GM23248 (cell line): ENCODE measurements at regions not wholly inside any gene's neighbourhood (a gene's known extent, or its start where the extent isn't known, plus 50 kb on each side); places are given as distances from the start of the nearest gene placed in this dataset.

Source experiments
- DNase-seq: peaks from one replicate; pipeline ENCODE4 v3.0.0-alpha.2; 2015
- H2AFZ ChIP-seq: fragments of 200-600 bp; sonication (generic); 2 replicates; pipeline ENCODE4 v1.6.1; 2016; ENCODE audit warnings: antibody characterized with exemption
- H3F3A ChIP-seq: fragments of 200-600 bp; sonication (generic); 2 replicates; pipeline ENCODE4 v1.6.1; 2016; ENCODE audit warnings: mild to moderate bottlenecking, antibody characterized with exemption, mixed run types; ENCODE audit not compliant: insufficient read depth
- H3K27ac ChIP-seq: fragments of 200-600 bp; sonication (generic); 2 replicates; pipeline ENCODE4 v1.5.1; 2016; ENCODE audit warnings: mild to moderate bottlenecking
- H3K27me3 ChIP-seq: fragments of 200-600 bp; sonication (generic); replicated peaks from 2 replicates; pipeline ENCODE4 v1.6.1; 2016; ENCODE audit warnings: mild to moderate bottlenecking; ENCODE audit not compliant: insufficient read depth
- H3K36me3 ChIP-seq: fragments of 200-600 bp; sonication (generic); 2 replicates; pipeline ENCODE4 v1.6.1; 2016; ENCODE audit warnings: low read depth, mild to moderate bottlenecking
- H3K4me1 ChIP-seq: fragments of 200-600 bp; sonication (generic); 2 replicates; pipeline ENCODE4 v1.6.1; 2016; ENCODE audit warnings: mild to moderate bottlenecking; ENCODE audit not compliant: insufficient read depth
- H3K4me2 ChIP-seq: fragments of 200-600 bp; sonication (generic); one replicate; pipeline ENCODE4 v1.6.1; 2016; ENCODE audit warnings: mild to moderate bottlenecking; ENCODE audit not compliant: unreplicated experiment
- H3K4me3 ChIP-seq: fragments of 200-600 bp; sonication (generic); 2 replicates; pipeline ENCODE4 v1.5.1; 2016; ENCODE audit warnings: mild to moderate bottlenecking
- H3K79me2 ChIP-seq: fragments of 200-600 bp; sonication (generic); 2 replicates; pipeline ENCODE4 v1.6.1; 2016; ENCODE audit warnings: mild to moderate bottlenecking; ENCODE audit not compliant: insufficient read depth
- H3K9ac ChIP-seq: fragments of 200-600 bp; sonication (generic); 2 replicates; pipeline ENCODE4 v1.6.1; 2016; ENCODE audit warnings: mild to moderate bottlenecking
- H3K9me2 ChIP-seq: fragments of 200-600 bp; sonication (generic); 2 replicates; pipeline ENCODE4 v1.6.1; 2016; ENCODE audit warnings: mixed run types, mild to moderate bottlenecking, moderate library complexity; ENCODE audit not compliant: insufficient read depth
- H3K9me3 ChIP-seq: fragments of 200-600 bp; sonication (generic); one replicate; pipeline ENCODE4 v1.6.1; 2017; ENCODE audit warnings: low read depth
- H4K20me1 ChIP-seq: fragments of 200-600 bp; sonication (generic); 2 replicates; pipeline ENCODE4 v1.6.0; 2016; ENCODE audit not compliant: insufficient read depth
- EZH2 ChIP-seq: fragments of 200-600 bp; sonication (generic); IDR thresholded peaks from 2 replicates; pipeline ENCODE4 v1.6.1; 2018; ENCODE audit warnings: antibody characterized with exemption, mild to moderate bottlenecking; ENCODE audit not compliant: insufficient read depth, poor library complexity, severe bottlenecking
- EZH2phosphoT487 ChIP-seq: fragments of 200-600 bp; sonication (generic); IDR thresholded peaks from 2 replicates; pipeline ENCODE4 v1.6.1; 2018; ENCODE audit warnings: antibody characterized with exemption, moderate library complexity, mild to moderate bottlenecking, low read depth; ENCODE audit not compliant: insufficient read depth
- WGBS, 2 experiments: methylation state at CpG; one replicate each; pipeline ENCODE4 v1.1.6; 2015 to 2017; ENCODE audit warnings: low lambda C conversion rate in 2 of 2, low coverage in 1 of 2; ENCODE audit errors: missing lambda C conversion rate in 2 of 2; 5-methylcytosine and 5-hydroxymethylcytosine counted together
- in situ Hi-C: fragments of 300-500 bp; cut with MboI; formaldehyde crosslinking; loops from 2 replicates; pipeline ENCODE4 v1.15.0; 2020

DNA sequence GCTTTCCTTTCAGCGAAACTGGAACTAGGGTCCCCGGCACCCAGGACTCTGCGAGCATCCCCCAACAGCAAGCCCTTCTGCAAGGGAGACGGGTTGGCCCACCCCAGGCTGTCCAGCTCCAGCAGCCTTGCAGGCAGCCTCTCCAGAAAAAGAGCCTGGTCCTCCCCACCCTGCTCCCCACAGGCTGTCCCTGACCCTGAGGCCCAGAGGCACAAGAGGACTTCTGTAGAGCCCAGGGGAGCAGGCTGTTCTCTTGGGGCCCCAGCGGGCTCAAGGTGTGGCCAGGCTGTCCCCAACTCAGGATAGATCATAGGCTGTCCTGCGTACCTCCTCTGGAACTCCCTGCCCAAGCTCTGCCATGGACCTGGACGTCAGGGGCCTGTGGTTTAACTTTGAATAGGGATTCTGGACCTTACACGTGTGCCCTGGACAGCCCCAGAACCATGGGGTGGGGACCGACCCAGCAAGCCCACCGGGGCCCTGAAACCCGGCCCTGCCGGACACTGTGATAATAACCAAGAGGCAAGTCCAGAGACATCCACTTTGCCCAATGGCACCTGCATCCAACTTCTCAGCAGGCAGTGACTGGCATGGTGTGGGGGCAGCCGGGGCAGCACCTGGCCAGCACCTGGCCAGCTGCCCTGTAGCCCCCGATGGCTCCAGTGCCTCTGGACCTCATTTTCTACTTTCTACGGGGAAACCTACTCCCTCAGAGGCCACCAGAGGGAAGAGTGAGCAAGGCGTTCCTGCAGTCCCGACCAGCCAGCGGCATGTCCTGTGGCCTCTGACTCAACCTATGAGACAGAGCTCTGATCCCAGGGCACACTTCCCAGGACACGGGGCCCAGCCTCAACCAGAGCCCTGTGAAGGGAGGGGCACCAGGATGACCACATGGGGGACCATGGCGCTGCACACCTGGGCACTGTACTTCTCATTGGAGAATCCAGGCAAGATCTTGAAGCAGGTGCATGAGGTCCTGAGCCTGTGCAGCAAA lies 50.9 kb upstream of the TPM4 start:
- in situ Hi-C loops = no loop called here
- TF ChIP-seq EZH2 (no peak), EZH2phosphoT487 (no peak)
- Histone ChIP-seq H3K9ac (no peak overlapping the region), H3K9me3 (no peaks in the 10 kb centered on the region), H3K79me2 (no peaks in the 10 kb centered on the region), H2AFZ (no peak overlapping the region), H3K27ac (no peak overlapping the region), H3K4me1 (no peaks in the 10 kb centered on the region), H3K4me2 (no peak overlapping the region), H3K9me2 (no peaks in the 10 kb centered on the region), H3K27me3 (no peaks in the 10 kb centered on the region), H3K4me3 (no peak overlapping the region), H3F3A (no peaks in the 10 kb centered on the region), H4K20me1 (no peaks in the 10 kb centered on the region), H3K36me3 (no peaks in the 10 kb centered on the region)
- DNase-seq = peak; percentile 92
- 43 to 47% methylated on average over 17 to 20 of the region's 20 CpGs for WGBS, 2 experiments

DNA sequence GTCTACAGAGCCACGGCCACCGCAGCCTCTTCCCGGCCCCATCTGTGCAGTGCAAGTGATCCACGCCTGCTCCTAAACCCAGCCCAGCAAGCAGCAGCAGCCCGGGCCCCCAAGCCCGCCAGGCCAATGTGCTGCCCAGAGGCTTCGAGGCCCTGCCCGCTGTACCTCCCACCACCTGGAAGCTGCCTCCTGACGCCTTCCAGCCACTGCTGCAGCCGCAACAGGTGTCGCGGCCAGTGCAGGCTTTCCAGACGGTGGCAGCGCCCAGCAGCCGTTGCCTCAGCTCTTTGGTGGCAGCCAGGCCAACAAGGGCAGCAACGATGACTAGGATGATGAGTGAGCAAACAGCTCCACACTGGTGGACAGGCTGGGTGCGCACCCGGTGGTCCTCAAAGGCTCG lies 50.2 kb upstream of the TPM4 start:
- no peak overlapping the region for H3K9ac ChIP-seq
- H4K20me1 ChIP-seq = no peaks in the 10 kb centered on the region
- H3K4me2 ChIP-seq = no peak overlapping the region
- TF ChIP-seq EZH2phosphoT487 = no peak
- no peak for TF ChIP-seq EZH2
- DNase-seq = no peak
- H3K79me2 ChIP-seq = no peaks in the 10 kb centered on the region
- H3K27me3 ChIP-seq = no peaks in the 10 kb centered on the region
- WGBS, 2 experiments = 84 to 86% methylated on average over 18 to 19 of the region's 19 CpGs
- in situ Hi-C loops = no loop called here
- no peak overlapping the region for H3K4me3 ChIP-seq
- H3K4me1 ChIP-seq = no peaks in the 10 kb centered on the region
- H3K27ac ChIP-seq = no peak overlapping the region
- no peaks in the 10 kb centered on the region for H3F3A ChIP-seq
- no peaks in the 10 kb centered on the region for H3K9me2 ChIP-seq
- no peaks in the 10 kb centered on the region for H3K36me3 ChIP-seq
- no peaks in the 10 kb centered on the region for H3K9me3 ChIP-seq
- no peak overlapping the region for H2AFZ ChIP-seq
